ENCODE measurements at regions not wholly inside any gene's neighbourhood (a gene's known extent, or its start where the extent isn't known, plus 50 kb on each side); places are given as distances from the start of the nearest gene placed in this dataset.
"Not testable (repeated sequence)": the region's sequence is repeated elsewhere in the genome, so short reads cannot be mapped to it uniquely, and the experiment has no call there.

DNA sequence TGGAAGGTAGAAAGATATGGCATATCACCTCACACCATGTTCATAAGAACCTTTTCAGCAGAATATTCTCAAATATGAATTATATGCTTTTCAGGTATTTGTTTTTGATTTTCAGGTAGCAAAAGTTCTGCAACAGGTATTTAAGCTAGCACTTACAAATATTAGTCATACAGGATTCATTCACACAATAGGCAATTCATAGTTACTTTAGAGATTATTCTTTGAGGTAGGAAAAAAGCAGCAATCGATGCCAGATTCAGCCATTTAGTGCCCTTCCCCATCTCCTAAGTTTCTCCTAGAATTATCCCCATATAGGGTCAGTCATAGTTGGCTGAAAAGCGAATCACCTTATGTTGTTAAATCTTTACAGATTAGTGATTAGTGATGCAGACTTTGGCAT is 177.4 kb upstream of the MMADHC start:
- H3K36me3 Mint-ChIP-seq (ENCODE audit: insufficient read depth in 2 of 2), result peaks cover 0 to 1% of the 10 kb centered on the region in 2 donors
- no peaks in the 10 kb centered on the region for H3K4me1 Mint-ChIP-seq (ENCODE audit: low read depth)
- H3K4me3 Mint-ChIP-seq, result no peak overlapping the region
- no peak for ATAC-seq (replicated peaks in 1 of 2)
- peaks cover 0 to 5% of the 10 kb centered on the region in 2 donors for H3K9me3 Mint-ChIP-seq
- no peak overlapping the region for H3K27ac Mint-ChIP-seq
- no peak for DNase-seq
- no peaks in the 10 kb centered on the region for H3K27me3 Mint-ChIP-seq (ENCODE audit: low read depth)

DNA sequence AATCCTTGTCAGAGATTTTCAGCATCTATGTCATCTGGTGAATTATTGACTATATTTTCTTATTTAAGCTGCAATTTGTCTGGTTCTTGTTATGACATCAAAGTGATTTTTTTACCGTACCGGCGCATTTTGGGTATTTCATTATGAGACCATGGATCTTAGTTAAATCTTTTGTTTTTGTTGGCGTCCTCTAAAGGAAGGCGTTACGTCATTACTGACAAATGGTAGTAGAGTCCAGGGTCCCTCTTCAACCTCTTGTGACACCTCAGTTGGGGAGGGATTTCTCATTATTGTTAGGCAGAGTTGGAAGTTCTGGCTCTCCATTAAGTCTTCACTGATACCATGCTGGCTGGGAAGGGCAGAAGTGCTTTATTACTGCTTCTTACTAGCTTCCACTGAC is 175.8 kb upstream of the MMADHC start:
- no peak for ATAC-seq (replicated peaks in 1 of 2)

DNA sequence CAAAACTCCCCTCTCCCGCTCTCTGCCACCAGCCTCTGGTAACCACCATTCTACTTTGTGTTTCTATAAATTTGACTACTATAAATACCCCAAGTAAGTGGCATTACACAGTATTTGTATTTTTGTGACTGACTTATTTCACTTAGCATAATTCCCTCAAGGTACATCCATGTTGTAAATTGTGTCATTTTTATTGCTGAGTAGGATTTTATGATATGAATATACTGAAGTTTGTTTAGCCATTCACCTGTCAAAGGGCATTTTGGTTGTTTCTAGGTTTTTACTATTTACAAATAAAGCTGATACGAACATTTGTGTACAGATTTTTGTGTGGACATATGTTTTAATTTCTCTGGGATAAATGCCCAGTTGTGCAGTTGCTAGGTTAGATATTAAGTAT is 174.0 kb upstream of the MMADHC start:
- H3K4me3 Mint-ChIP-seq, result no peak overlapping the region
- H3K27ac Mint-ChIP-seq, result no peak overlapping the region
- peaks cover 6 to 10% of the 10 kb centered on the region in 2 donors for H3K9me3 Mint-ChIP-seq
- no peaks in the 10 kb centered on the region for H3K4me1 Mint-ChIP-seq (ENCODE audit: low read depth)
- ATAC-seq (replicated peaks in 1 of 2), result no peak
- no peaks in the 10 kb centered on the region for H3K27me3 Mint-ChIP-seq (ENCODE audit: low read depth)
- DNase-seq, result no peak
- H3K36me3 Mint-ChIP-seq (ENCODE audit: insufficient read depth in 2 of 2), result peaks cover 1 to 2% of the 10 kb centered on the region in 2 donors

More for the DNA sequence above, 175.8 kb upstream of the MMADHC start:
- peaks cover 4 to 9% of the 10 kb centered on the region in 2 donors for H3K9me3 Mint-ChIP-seq
- no peaks in the 10 kb centered on the region for H3K4me1 Mint-ChIP-seq (ENCODE audit: low read depth)
- no peak overlapping the region for H3K4me3 Mint-ChIP-seq
- no peak overlapping the region for H3K27ac Mint-ChIP-seq
- H3K27me3 Mint-ChIP-seq (ENCODE audit: low read depth), result no peaks in the 10 kb centered on the region
- H3K36me3 Mint-ChIP-seq (ENCODE audit: insufficient read depth in 2 of 2), result peaks cover 1 to 2% of the 10 kb centered on the region in 2 donors
- no peak for DNase-seq

DNA sequence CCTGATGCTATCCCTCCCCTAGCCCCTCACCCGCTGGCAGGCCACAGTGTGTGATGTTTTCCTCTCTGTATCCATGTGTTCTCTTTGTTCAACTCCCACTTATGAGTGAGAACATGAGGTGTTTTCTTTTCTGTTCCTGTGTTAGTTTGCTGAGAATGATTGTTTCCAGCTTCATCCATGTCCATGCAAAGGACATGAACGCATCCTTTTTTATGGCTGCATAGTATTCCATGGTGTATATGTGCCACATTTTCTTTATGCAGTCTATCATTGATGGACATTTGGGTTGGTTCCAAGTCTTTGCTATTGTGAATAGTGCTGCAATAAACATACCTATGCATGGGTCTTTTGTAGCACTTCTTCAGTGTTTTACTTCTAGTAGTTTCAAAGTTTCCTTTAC is 171.8 kb upstream of the MMADHC start:
- not testable (repeated sequence) for H3K27me3 Mint-ChIP-seq (ENCODE audit: low read depth); H3K27ac Mint-ChIP-seq
- H3K9me3 Mint-ChIP-seq, result peaks cover 9 to 12% of the 10 kb centered on the region in 2 donors

DNA sequence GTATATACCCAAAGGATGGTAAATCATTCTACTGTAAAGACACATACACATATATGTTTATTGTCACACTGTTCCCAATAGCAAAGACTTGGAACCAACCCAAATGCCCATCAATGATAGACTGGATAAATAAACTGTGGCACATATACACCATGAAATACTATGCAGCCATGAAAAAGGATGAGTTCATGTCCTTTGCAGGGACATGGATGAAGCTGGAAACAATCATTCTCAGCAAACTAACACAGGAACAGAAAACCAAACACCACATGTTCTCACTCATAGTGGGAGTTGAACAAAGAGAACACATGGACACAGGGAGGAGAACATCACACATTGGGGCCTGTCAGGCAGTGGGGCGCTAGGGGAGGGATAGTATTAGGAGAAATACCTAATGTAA is 167.1 kb upstream of the MMADHC start:
- not testable (repeated sequence) for H3K27ac Mint-ChIP-seq; H3K4me1 Mint-ChIP-seq (ENCODE audit: low read depth); H3K36me3 Mint-ChIP-seq (ENCODE audit: insufficient read depth in 2 of 2); H3K27me3 Mint-ChIP-seq (ENCODE audit: low read depth); H3K4me3 Mint-ChIP-seq; ATAC-seq (replicated peaks in 1 of 2); DNase-seq
- H3K9me3 Mint-ChIP-seq, result peaks cover 9 to 12% of the 10 kb centered on the region in 2 donors

More for the DNA sequence above, 171.8 kb upstream of the MMADHC start:
- H3K36me3 Mint-ChIP-seq (ENCODE audit: insufficient read depth in 2 of 2); ATAC-seq (replicated peaks in 1 of 2); H3K4me1 Mint-ChIP-seq (ENCODE audit: low read depth); H3K4me3 Mint-ChIP-seq; DNase-seq: not testable (repeated sequence)

DNA sequence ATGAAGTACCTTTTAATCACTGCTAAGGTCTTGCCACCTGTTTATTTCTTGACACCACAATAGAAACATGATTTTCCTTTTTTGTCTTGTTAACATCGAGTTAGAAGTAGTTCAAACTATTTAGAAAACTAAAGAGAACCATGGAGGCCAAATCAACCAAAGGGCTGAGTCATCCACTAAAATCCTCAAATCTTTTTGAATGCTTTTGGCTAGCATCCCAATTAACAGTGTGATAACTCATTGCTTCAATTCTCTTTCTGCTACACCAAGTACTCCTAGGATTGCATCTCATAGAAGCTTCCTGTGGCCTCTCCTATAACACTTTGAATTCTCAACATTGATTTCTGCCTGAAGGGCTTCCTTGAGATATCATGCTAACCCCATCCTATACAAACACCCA is 159.9 kb upstream of the MMADHC start:
- no peaks in the 10 kb centered on the region for H3K4me1 Mint-ChIP-seq (ENCODE audit: low read depth)
- H3K9me3 Mint-ChIP-seq, result peaks cover 0 to 5% of the 10 kb centered on the region in 2 donors
- no peaks in the 10 kb centered on the region for H3K36me3 Mint-ChIP-seq (ENCODE audit: insufficient read depth in 2 of 2)
- no peak overlapping the region for H3K4me3 Mint-ChIP-seq
- ATAC-seq (replicated peaks in 1 of 2), result no peak
- H3K27ac Mint-ChIP-seq, result no peak overlapping the region
- DNase-seq, result no peak
- H3K27me3 Mint-ChIP-seq (ENCODE audit: low read depth), result no peaks in the 10 kb centered on the region

DNA sequence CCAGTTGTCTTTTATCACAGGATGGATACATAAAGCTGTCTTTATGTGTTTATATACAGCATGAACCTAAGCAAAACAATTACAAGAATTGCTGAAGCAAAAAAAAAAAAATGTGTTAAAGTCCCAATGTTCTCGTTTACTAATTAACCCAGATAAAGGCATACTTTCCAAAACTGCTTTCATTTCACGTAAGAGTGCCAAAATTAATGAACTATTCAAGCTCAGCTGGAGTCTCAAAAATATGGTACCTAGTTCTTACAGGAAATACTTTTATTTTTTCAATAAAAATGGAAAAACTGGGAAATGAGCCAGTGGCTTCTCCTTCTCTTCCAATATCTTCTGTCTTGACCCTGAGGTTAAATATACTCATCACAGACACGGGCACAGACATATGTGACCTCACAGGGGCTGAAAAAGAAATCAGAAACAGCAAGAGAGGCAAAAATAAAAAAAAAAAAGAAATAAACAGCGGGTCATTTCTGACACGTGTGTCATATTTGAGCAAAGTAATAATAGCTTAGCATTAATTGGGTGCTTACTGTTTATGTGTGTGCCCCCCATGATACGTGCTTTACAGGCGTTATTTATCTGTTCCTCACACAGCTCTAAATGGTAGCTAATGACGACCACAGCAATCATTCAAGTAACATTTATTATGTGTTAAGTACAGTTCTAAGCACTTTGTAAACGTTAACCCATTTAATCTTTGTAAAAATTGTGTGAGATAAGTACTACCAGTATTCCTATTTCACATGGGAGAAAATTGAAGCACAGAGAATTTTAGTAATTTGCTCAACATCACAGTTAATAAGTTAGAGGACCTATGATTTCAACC is 158.0 kb upstream of the MMADHC start:
- H3K36me3 Mint-ChIP-seq (ENCODE audit: insufficient read depth in 2 of 2), result no peaks in the 10 kb centered on the region
- DNase-seq (no peak), ATAC-seq (replicated peaks in 1 of 2) (no peak)
- peaks cover 0 to 2% of the 10 kb centered on the region in 2 donors for H3K9me3 Mint-ChIP-seq
- H3K27ac Mint-ChIP-seq, result no peak overlapping the region
- peaks cover 2% of the 10 kb centered on the region for H3K27me3 Mint-ChIP-seq (ENCODE audit: low read depth)
- H3K4me1 Mint-ChIP-seq (ENCODE audit: low read depth), result no peaks in the 10 kb centered on the region
- no peak overlapping the region for H3K4me3 Mint-ChIP-seq

DNA sequence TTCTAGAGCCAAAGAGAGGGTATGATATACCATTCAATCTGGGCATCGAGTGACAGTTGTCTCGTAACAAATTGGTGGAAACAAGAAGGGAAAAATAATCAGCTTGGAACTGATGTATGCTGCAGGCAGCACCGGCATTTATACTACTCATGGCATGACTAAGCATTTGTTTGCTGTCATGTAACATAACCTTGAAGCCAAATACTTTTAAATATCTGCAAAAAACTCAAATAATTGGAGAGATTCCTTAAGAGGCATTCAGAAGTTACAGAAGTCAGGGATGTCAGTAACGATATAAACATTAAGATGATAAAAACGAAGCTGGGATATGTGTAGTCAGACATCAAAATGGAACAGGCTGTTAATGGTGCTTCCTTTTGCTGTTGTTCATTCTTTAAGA is 157.3 kb upstream of the MMADHC start:
- ATAC-seq (replicated peaks in 1 of 2) (no peak), DNase-seq (no peak)
- Mint-ChIP-seq H3K27ac (no peak overlapping the region), H3K4me1 (ENCODE audit: low read depth) (no peaks in the 10 kb centered on the region), H3K27me3 (ENCODE audit: low read depth) (peaks cover 5% of the 10 kb centered on the region), H3K9me3 (peaks cover 0 to 2% of the 10 kb centered on the region in 2 donors), H3K36me3 (ENCODE audit: insufficient read depth in 2 of 2) (no peaks in the 10 kb centered on the region), H3K4me3 (no peak overlapping the region)

DNA sequence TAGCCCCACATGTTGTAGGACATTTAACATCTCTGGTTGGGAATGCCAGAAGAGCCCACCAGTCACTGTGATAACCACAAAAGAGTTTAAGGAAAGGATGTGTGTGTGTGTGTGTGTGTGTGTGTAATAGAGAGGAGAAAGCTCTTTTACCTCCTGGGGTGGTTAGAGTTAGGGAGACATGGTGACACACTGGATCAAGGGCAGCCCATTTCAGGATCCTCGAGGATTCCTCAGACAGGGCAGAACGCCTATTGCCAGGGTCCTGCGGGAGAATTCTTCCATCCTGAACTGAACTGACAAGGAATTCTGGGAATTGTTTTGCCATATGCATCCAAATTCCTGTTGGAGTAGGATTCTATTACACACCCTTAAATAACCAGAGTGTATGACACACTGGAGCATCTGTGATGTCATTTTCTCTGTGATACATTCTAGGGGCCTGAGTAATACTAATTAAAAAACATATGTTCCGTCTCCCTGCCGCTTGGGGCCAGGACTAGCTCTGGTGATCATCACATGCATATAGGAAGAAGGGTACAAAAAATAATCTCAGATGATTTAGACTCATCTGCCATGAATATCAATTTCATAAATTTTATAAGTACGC is 156.4 kb upstream of the MMADHC start:
- no peaks in the 10 kb centered on the region for H3K36me3 Mint-ChIP-seq (ENCODE audit: insufficient read depth in 2 of 2)
- H3K9me3 Mint-ChIP-seq, result peaks cover 0 to 2% of the 10 kb centered on the region in 2 donors
- no peaks in the 10 kb centered on the region for H3K4me1 Mint-ChIP-seq (ENCODE audit: low read depth)
- H3K27me3 Mint-ChIP-seq (ENCODE audit: low read depth), result peaks cover 10% of the 10 kb centered on the region
- no peak overlapping the region for H3K27ac Mint-ChIP-seq
- DNase-seq (no peak), ATAC-seq (replicated peaks in 1 of 2) (no peak)
- no peak overlapping the region for H3K4me3 Mint-ChIP-seq

DNA sequence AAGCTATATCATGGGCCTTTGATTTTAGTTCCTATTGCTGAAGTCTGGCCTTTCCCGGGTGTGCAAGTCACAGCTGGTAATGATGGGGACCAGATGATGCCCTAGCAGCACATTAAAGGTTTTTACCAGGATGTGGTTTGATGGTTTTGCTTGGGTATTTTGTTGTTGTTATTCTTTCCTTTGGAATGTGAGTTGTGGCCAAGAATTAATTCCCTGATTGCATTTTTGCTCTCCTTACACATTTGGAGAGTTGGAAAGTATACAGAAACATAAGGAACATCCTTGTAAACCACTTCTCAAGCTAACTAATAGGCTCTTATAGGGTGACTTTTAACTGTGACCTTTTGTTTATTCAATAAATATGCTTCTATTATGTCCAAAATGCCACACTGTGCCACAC is 154.1 kb upstream of the MMADHC start:
- H3K36me3 Mint-ChIP-seq (ENCODE audit: insufficient read depth in 2 of 2), result no peaks in the 10 kb centered on the region
- no peaks in the 10 kb centered on the region for H3K4me1 Mint-ChIP-seq (ENCODE audit: low read depth)
- DNase-seq (no peak), ATAC-seq (replicated peaks in 1 of 2) (no peak)
- no peak overlapping the region for H3K27ac Mint-ChIP-seq
- no peaks in the 10 kb centered on the region for H3K9me3 Mint-ChIP-seq
- H3K4me3 Mint-ChIP-seq, result no peak overlapping the region
- peaks cover 11% of the 10 kb centered on the region for H3K27me3 Mint-ChIP-seq (ENCODE audit: low read depth)

DNA sequence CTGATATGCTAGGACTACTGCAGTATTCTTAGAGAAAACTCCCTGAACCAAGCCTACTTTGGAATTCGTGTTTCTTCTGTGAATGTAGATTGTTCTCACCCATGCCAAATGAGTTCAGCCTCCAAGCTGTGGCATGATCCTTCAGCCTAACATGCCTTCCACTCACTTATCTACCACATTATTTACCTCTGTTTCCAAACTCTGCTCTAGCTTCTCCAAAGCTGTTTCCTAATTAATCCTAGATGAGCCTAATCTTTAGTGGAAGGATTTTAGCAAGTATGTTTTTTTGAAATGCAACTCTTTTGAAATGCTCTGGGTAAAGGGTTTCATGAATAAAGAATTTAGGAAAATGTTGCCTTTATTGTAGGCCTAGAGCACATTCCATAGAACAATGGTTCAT is 152.9 kb upstream of the MMADHC start:
- ATAC-seq (replicated peaks in 1 of 2), result no peak

DNA sequence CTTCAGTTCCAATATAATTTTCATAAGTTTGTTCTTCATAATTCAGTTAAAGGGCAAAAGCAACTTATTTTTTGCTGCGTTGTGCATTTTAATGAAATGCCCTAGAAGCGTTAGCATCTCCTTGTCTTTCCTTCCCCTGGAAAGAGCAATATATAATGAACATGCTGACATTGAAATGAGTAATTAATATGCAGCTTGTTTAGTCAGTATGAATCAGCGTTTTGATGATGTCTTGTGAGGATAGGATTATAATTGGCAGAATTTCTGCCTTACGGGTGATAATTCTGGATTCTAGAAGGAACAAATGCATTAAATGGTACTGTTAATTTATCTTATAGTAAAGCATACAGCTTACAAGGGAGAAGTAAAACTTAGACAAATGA is 152.3 kb upstream of the MMADHC start:
- no peaks in the 10 kb centered on the region for H3K9me3 Mint-ChIP-seq
- H3K4me3 Mint-ChIP-seq, result no peak overlapping the region
- H3K27ac Mint-ChIP-seq, result no peak overlapping the region
- peaks cover 11% of the 10 kb centered on the region for H3K27me3 Mint-ChIP-seq (ENCODE audit: low read depth)
- H3K4me1 Mint-ChIP-seq (ENCODE audit: low read depth), result no peaks in the 10 kb centered on the region
- no peaks in the 10 kb centered on the region for H3K36me3 Mint-ChIP-seq (ENCODE audit: insufficient read depth in 2 of 2)
- DNase-seq (no peak), ATAC-seq (replicated peaks in 1 of 2) (no peak)

More for the DNA sequence above, 152.9 kb upstream of the MMADHC start:
- H3K9me3 Mint-ChIP-seq, result no peaks in the 10 kb centered on the region
- no peak overlapping the region for H3K27ac Mint-ChIP-seq
- peaks cover 11% of the 10 kb centered on the region for H3K27me3 Mint-ChIP-seq (ENCODE audit: low read depth)
- H3K36me3 Mint-ChIP-seq (ENCODE audit: insufficient read depth in 2 of 2), result no peaks in the 10 kb centered on the region
- H3K4me3 Mint-ChIP-seq, result no peak overlapping the region
- DNase-seq, result no peak
- H3K4me1 Mint-ChIP-seq (ENCODE audit: low read depth), result no peaks in the 10 kb centered on the region

DNA sequence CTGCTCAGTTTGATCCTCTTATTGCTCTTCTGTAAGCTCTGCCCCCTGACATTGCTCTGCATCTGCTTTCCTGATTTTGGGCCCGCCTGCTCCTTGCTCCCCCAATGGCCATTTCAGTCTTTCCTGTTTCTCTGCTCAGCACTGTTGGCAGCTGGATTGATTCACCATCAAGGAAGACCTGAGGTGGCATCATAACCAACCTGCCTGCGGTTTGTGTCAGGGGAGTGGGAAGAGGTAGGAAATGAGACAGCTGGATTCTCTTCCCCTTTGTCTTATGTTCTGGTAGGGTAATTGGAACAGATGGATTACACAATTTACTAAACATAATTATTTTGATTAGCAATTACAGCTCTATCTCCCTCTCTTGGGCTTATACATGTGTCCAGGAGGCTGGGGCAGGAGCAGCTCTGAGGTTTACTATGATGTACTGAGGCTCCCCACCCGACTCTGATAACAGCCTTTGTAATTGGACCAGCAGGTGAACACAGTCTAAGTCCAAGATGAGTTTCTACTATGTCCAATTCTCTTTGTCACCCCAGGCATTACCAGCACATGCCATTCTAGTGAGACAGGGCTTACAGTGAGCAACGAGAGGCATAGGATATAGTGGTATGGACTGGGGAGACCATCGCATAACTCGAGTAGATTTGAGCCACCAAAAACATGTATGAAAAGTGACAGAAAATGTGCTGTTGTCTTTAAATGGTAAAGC is 151.8 kb upstream of the MMADHC start:
- H3K27ac Mint-ChIP-seq, result no peak overlapping the region
- H3K9me3 Mint-ChIP-seq, result no peaks in the 10 kb centered on the region
- no peak overlapping the region for H3K4me3 Mint-ChIP-seq
- no peak for ATAC-seq (replicated peaks in 1 of 2)
- H3K4me1 Mint-ChIP-seq (ENCODE audit: low read depth), result no peaks in the 10 kb centered on the region
- no peaks in the 10 kb centered on the region for H3K36me3 Mint-ChIP-seq (ENCODE audit: insufficient read depth in 2 of 2)
- peaks cover 11% of the 10 kb centered on the region for H3K27me3 Mint-ChIP-seq (ENCODE audit: low read depth)
- DNase-seq, result no peak

Measured in activated T-cell treated with anti-CD3 and anti-CD28 coated beads, Interleukin-2, amount 50 U/mL, for 72 hours (primary cell).